HCT116 (cell line): ENCODE measurements at regions not wholly inside any gene's neighbourhood (a gene's known extent, or its start where the extent isn't known, plus 50 kb on each side); places are given as distances from the start of the nearest gene placed in this dataset.

Experiments
- ATAC-seq: fragments of 200-7000 bp; cut with Tn5 transposase; 2 replicates; pipeline ENCODE4 v1.9.1; 2020; ENCODE audit warnings: mild to moderate bottlenecking, moderate library complexity
- BruUV-seq: library from RNA; stranded (reverse); fragments of 400-500 nt; replicated peaks from 2 replicates; lab custom pipeline; 2021; lab: Mats Ljungman, UMichigan
- CTCF ChIA-PET: fragments of 300-600 bp; sonication (Branson Sonifier 250); formaldehyde crosslinking; loops from one replicate; lab custom pipeline; 2021; ENCODE audit warnings: antibody characterized with exemption; lab: Charles Lee
- POLR2A ChIA-PET: fragments of 300-600, 350-600 bp; sonication (Branson Sonifier 250); formaldehyde crosslinking; loops from one replicate; lab custom pipeline; 2021; ENCODE audit warnings: antibody characterized with exemption; lab: Charles Lee
- RAD21 ChIA-PET, 2 experiments: fragments of 300-600 bp; sonication (Branson Sonifier 250); formaldehyde crosslinking; loops; one replicate each; lab custom pipeline; 2023; ENCODE audit warnings: low total read pairs in 2 of 2; ENCODE audit not compliant: uncharacterized antibody in 2 of 2, unreplicated experiment in 2 of 2, low non-redundant PET in 1 of 2; lab: Charles Lee
- DNase-seq: peaks from one replicate; pipeline ENCODE4 v3.0.0-alpha.2; 2010; ENCODE audit warnings: low read depth, low spot score
- H2AFZ ChIP-seq: fragments of 200-600 bp; shearing (Covaris generic), sonication (generic); 2 replicates; pipeline ENCODE4 v1.6.1; 2017; ENCODE audit warnings: low read depth, mixed run types, mixed read lengths, antibody characterized with exemption, low read length; ENCODE audit not compliant: poor library complexity, severe bottlenecking
- H3K27ac ChIP-seq: 2 replicates; pipeline ENCODE4 v1.5.1; 2012; ENCODE audit warnings: low read depth, low read length
- H3K27me3 ChIP-seq: fragments of 200-600 bp; sonication (generic); 2 replicates; pipeline ENCODE4 v1.6.1; 2016; ENCODE audit warnings: mixed run types, low read length, mixed read lengths; ENCODE audit not compliant: insufficient read depth
- H3K36me3 ChIP-seq, 2 experiments: fragments of 200-500 bp in 1 of 2; fragments of 200-600 bp in 1 of 2; sonication (Bioruptor generic) in 1 of 2; sonication (generic) in 1 of 2; 2 replicates each; pipeline versions ENCODE4 v1.5.1 to v1.6.1; 2014 to 2016; ENCODE audit warnings: low read length in 2 of 2, inconsistent platforms in 1 of 2, mixed read lengths in 1 of 2, mixed run types in 1 of 2; ENCODE audit not compliant: insufficient read depth in 2 of 2, control insufficient read depth in 1 of 2
- H3K4me1 ChIP-seq, 2 experiments: fragments of 200-600 bp in 1 of 2; sonication (generic) in 1 of 2; 2 replicates each; pipeline versions ENCODE4 v1.5.1 to v1.6.1; 2012 to 2017; ENCODE audit warnings: low read length in 2 of 2, inconsistent platforms in 1 of 2, mild to moderate bottlenecking in 1 of 2, mixed read lengths in 1 of 2, mixed run types in 1 of 2, moderate library complexity in 1 of 2; ENCODE audit not compliant: insufficient read depth in 2 of 2, control insufficient read depth in 1 of 2
- H3K4me2 ChIP-seq: fragments of 200-600 bp; sonication (generic); 2 replicates; pipeline ENCODE4 v1.6.1; 2017; ENCODE audit warnings: mixed run types, low read length, mixed read lengths
- H3K4me3 ChIP-seq, 2 experiments: fragments of 200-600 bp in 1 of 2; sonication (generic) in 1 of 2; replicated peaks in 1 of 2; 2 replicates each; pipeline ENCODE4 v1.5.1; 2011 to 2016; ENCODE audit warnings: low read length in 2 of 2, control low read depth in 1 of 2, low read depth in 1 of 2, mild to moderate bottlenecking in 1 of 2, mixed read lengths in 1 of 2, mixed run types in 1 of 2
- H3K79me2 ChIP-seq: fragments of 200-600 bp; sonication (generic); 2 replicates; pipeline ENCODE4 v1.6.1; 2017; ENCODE audit warnings: mild to moderate bottlenecking, mixed run types, low read length, moderate library complexity, mixed read lengths; ENCODE audit not compliant: insufficient read depth
- H3K9ac ChIP-seq: fragments of 200-600 bp; sonication (generic); 2 replicates; pipeline ENCODE4 v1.6.1; 2016; ENCODE audit warnings: low read length, mixed read lengths
- H3K9me2 ChIP-seq: fragments of 200-600 bp; sonication (generic), shearing (Covaris generic); 2 replicates; pipeline ENCODE4 v1.6.1; 2017; ENCODE audit warnings: mixed run types, mild to moderate bottlenecking, moderate library complexity; ENCODE audit not compliant: insufficient read depth
- H3K9me3 ChIP-seq, 2 experiments: fragments of 200-500 bp in 1 of 2; fragments of 200-600 bp in 1 of 2; sonication (Bioruptor generic) in 1 of 2; sonication (generic) in 1 of 2; 2 replicates each; pipeline ENCODE4 v1.6.1; 2014 to 2017; ENCODE audit warnings: low read length in 2 of 2, mixed read lengths in 2 of 2, inconsistent platforms in 1 of 2, low read depth in 1 of 2, mild to moderate bottlenecking in 1 of 2, mixed run types in 1 of 2, moderate library complexity in 1 of 2; ENCODE audit not compliant: control insufficient read depth in 1 of 2, insufficient read depth in 1 of 2
- H4K20me1 ChIP-seq: fragments of 200-600 bp; sonication (generic), shearing (Covaris generic); 2 replicates; pipeline ENCODE4 v1.6.1; 2017; ENCODE audit warnings: mixed run types, mild to moderate bottlenecking, moderate library complexity; ENCODE audit not compliant: insufficient read depth
- CBX3 ChIP-seq: IDR thresholded peaks from 2 replicates; pipeline ENCODE4 v1.6.1; 2012; ENCODE audit warnings: low read depth
- CTCF ChIP-seq, 3 experiments: fragments of 200-600 bp in 1 of 3; sonication (generic) in 1 of 3; IDR thresholded peaks in 2 of 3; conservative IDR thresholded peaks in 1 of 3; 2 replicates each; pipeline ENCODE4 v1.5.1; 2012 to 2017; ENCODE audit warnings: low read depth in 2 of 3, low read length in 2 of 3, antibody characterized with exemption in 1 of 3, borderline replicate concordance in 1 of 3, control low read depth in 1 of 3, mild to moderate bottlenecking in 1 of 3, mixed read lengths in 1 of 3, mixed run types in 1 of 3, moderate library complexity in 1 of 3; ENCODE audit not compliant: insufficient read depth in 1 of 3
- EGR1 ChIP-seq: IDR thresholded peaks from 2 replicates; pipeline ENCODE4 v1.6.1; 2012; ENCODE audit warnings: low read depth
- ELF1 ChIP-seq: IDR thresholded peaks from 2 replicates; pipeline ENCODE4 v1.6.1; 2012; ENCODE audit warnings: low read depth, borderline replicate concordance
- EZH2 ChIP-seq: fragments of 200-600 bp; sonication (generic); IDR thresholded peaks from 2 replicates; pipeline ENCODE4 v1.6.1; 2017; ENCODE audit warnings: antibody characterized with exemption, mixed run types
- EZH2phosphoT487 ChIP-seq: fragments of 200-600 bp; IDR thresholded peaks from 2 replicates; pipeline ENCODE4 v1.6.1; 2018; ENCODE audit warnings: antibody characterized with exemption, borderline replicate concordance
- JUND ChIP-seq: IDR thresholded peaks from 2 replicates; pipeline ENCODE4 v1.6.1; 2012
- POLR2A ChIP-seq: IDR thresholded peaks from 2 replicates; pipeline ENCODE4 v1.7.0; 2011; ENCODE audit warnings: borderline replicate concordance; ENCODE audit not compliant: insufficient read depth, insufficient read length; ENCODE audit errors: extremely low read depth
- POLR2AphosphoS5 ChIP-seq: IDR thresholded peaks from 2 replicates; pipeline ENCODE4 v1.6.1; 2011; ENCODE audit warnings: mild to moderate bottlenecking, low read depth, low read length, moderate library complexity
- RAD21 ChIP-seq: IDR thresholded peaks from 2 replicates; pipeline ENCODE4 v1.6.1; 2012; ENCODE audit warnings: low read depth, mild to moderate bottlenecking
- REST ChIP-seq: IDR thresholded peaks from 2 replicates; pipeline ENCODE4 v1.6.1; 2012; ENCODE audit warnings: low read depth
- SIN3A ChIP-seq: IDR thresholded peaks from 2 replicates; pipeline ENCODE4 v1.6.1; 2012; ENCODE audit warnings: low read depth
- SP1 ChIP-seq: IDR thresholded peaks from 2 replicates; pipeline ENCODE4 v1.6.1; 2012; ENCODE audit warnings: low read depth
- TCF7L2 ChIP-seq: IDR thresholded peaks from 2 replicates; pipeline ENCODE4 v1.7.0; 2011; ENCODE audit warnings: borderline replicate concordance, inconsistent platforms; ENCODE audit not compliant: insufficient read depth, insufficient read length; ENCODE audit errors: extremely low read depth
- YY1 ChIP-seq: IDR thresholded peaks from 2 replicates; pipeline ENCODE4 v1.6.1; 2011; ENCODE audit warnings: low read length, low read depth, moderate library complexity, mild to moderate bottlenecking; ENCODE audit not compliant: insufficient replicate concordance; ENCODE audit errors: extremely low read depth
- intact Hi-C: fragments of 100-400 bp; cut with micrococcal nuclease; formaldehyde crosslinking; loops from 2 replicates; pipeline ENCODE4 v1.10.0; 2022
- TF ChIP-seq, protein P1 (sequence below): IDR thresholded peaks from 2 replicates; pipeline ENCODE4 v1.6.1; 2011; ENCODE audit warnings: mild to moderate bottlenecking, low read length, moderate library complexity; ENCODE audit not compliant: insufficient replicate concordance; ENCODE audit errors: extremely low read depth

GRCh38 chr4:112895811-112896608, 153.4 kb upstream of the ANK2 start (continued):
- TF ChIP-seq SP1, result no peak
- TF ChIP-seq EZH2, result no peak
- no peak for TF ChIP-seq TCF7L2
- TF ChIP-seq RAD21, result no peak

- ChIA-PET POLR2A (no interaction called here), CTCF (no interaction called here), RAD21 (no interaction called here)
- H3K9ac ChIP-seq, result no peak overlapping the region
- H3K4me1 ChIP-seq, result peaks cover 0 to 3% of the 10 kb centered on the region in 2 experiments; a peak in 1 of 4 replicates
- ATAC-seq (no peak), DNase-seq (no peak)
- no TSS peak for BruUV-seq
- H3K27ac ChIP-seq, result no peak overlapping the region
- H3K36me3 ChIP-seq, result no peaks in the 10 kb centered on the region
- no peak overlapping the region for H2AFZ ChIP-seq
- H4K20me1 ChIP-seq, result no peaks in the 10 kb centered on the region
- no peak overlapping the region for H3K4me3 ChIP-seq
- H3K9me3 ChIP-seq, result no peaks in the 10 kb centered on the region
- peaks cover 5% of the 10 kb centered on the region; the same call in 1 of the 2 replicates for H3K27me3 ChIP-seq
- intact Hi-C loops, result no loop called here
- H3K79me2 ChIP-seq, result no peaks in the 10 kb centered on the region
- no peak overlapping the region for H3K4me2 ChIP-seq
- H3K9me2 ChIP-seq, result no peaks in the 10 kb centered on the region
- TF ChIP-seq SP1 (no peak), POLR2A (no peak), TCF7L2 (no peak), REST (no peak), EZH2 (no peak), EGR1 (no peak), YY1 (no peak), RAD21 (no peak), POLR2AphosphoS5 (no peak), JUND (no peak), CBX3 (no peak), ELF1 (no peak), EZH2phosphoT487 (no peak), SIN3A (no peak), CTCF (IDR thresholded peaks at IDR 0.05 in 2 of 3, conservative IDR thresholded peaks at IDR 0.05 in 1 of 3; ENCODE audit: borderline replicate concordance in 1 of 3, insufficient read depth in 1 of 3, low read depth in 2 of 3, low read length in 2 of 3) (no peak)
- TF ChIP-seq, protein P1, sequence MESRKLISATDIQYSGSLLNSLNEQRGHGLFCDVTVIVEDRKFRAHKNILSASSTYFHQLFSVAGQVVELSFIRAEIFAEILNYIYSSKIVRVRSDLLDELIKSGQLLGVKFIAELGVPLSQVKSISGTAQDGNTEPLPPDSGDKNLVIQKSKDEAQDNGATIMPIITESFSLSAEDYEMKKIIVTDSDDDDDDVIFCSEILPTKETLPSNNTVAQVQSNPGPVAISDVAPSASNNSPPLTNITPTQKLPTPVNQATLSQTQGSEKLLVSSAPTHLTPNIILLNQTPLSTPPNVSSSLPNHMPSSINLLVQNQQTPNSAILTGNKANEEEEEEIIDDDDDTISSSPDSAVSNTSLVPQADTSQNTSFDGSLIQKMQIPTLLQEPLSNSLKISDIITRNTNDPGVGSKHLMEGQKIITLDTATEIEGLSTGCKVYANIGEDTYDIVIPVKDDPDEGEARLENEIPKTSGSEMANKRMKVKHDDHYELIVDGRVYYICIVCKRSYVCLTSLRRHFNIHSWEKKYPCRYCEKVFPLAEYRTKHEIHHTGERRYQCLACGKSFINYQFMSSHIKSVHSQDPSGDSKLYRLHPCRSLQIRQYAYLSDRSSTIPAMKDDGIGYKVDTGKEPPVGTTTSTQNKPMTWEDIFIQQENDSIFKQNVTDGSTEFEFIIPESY, result no peak
Measured at GRCh38 chr4:112896609-112897190, 152.8 kb upstream of the ANK2 start.
